ENCODE measurements at regions not wholly inside any gene's neighbourhood (a gene's known extent, or its start where the extent isn't known, plus 50 kb on each side); places are given as distances from the start of the nearest gene placed in this dataset.

GRCh38 chr4:123841447-123842121, 445.0 kb downstream of the SPRY1 start:
- DNase-seq (ENCODE audit: low spot score) = no peak

GRCh38 chr4:123843137-123843536, 446.5 kb downstream of the SPRY1 start:
- DNase-seq (ENCODE audit: low spot score) = no peak

- DNase-seq (ENCODE audit: low spot score) = no peak
Observed at GRCh38 chr4:123844374-123844773, 447.8 kb downstream of the SPRY1 start.

GRCh38 chr4:123846092-123846491, 449.5 kb downstream of the SPRY1 start:
- no peak for DNase-seq (ENCODE audit: low spot score)

- DNase-seq (ENCODE audit: low spot score) = no peak
Observed at GRCh38 chr4:123846561-123846960, 450.0 kb downstream of the SPRY1 start.

- DNase-seq (ENCODE audit: low spot score) = no peak
Observed at GRCh38 chr4:123848606-123849005, 452.0 kb downstream of the SPRY1 start.

GRCh38 chr4:123849495-123849894, 452.9 kb downstream of the SPRY1 start:
- DNase-seq (ENCODE audit: low spot score) = no peak

- no peak for DNase-seq (ENCODE audit: low spot score)
Observed at GRCh38 chr4:123851521-123851920, 454.9 kb downstream of the SPRY1 start.

- no peak for DNase-seq (ENCODE audit: low spot score)
Observed at GRCh38 chr4:123853651-123854050, 457.1 kb downstream of the SPRY1 start.

GRCh38 chr4:123856689-123857545, 460.3 kb downstream of the SPRY1 start:
- peak; percentile 32 for DNase-seq (ENCODE audit: low spot score)

- no peak for DNase-seq (ENCODE audit: low spot score)
Observed at GRCh38 chr4:123858465-123858864, 461.9 kb downstream of the SPRY1 start.

- DNase-seq (ENCODE audit: low spot score) = no peak
Observed at GRCh38 chr4:123862812-123863211, 466.2 kb downstream of the SPRY1 start.

- DNase-seq (ENCODE audit: low spot score) = no peak
Observed at GRCh38 chr4:123866796-123867195, 470.2 kb downstream of the SPRY1 start.

GRCh38 chr4:123867910-123868587, 471.5 kb downstream of the SPRY1 start:
- no peak for DNase-seq (ENCODE audit: low spot score)

- no peak for DNase-seq (ENCODE audit: low spot score)
Observed at GRCh38 chr4:123869286-123870215, 473.0 kb downstream of the SPRY1 start.

- no peak for DNase-seq (ENCODE audit: low spot score)
Observed at GRCh38 chr4:123870216-123870876, 473.8 kb downstream of the SPRY1 start.

- no peak for DNase-seq (ENCODE audit: low spot score)
Observed at GRCh38 chr4:123871341-123871740, 474.7 kb downstream of the SPRY1 start.

- no peak for DNase-seq (ENCODE audit: low spot score)
Observed at GRCh38 chr4:123874063-123874462, 477.5 kb downstream of the SPRY1 start.

GRCh38 chr4:123876143-123876542, 479.5 kb downstream of the SPRY1 start:
- DNase-seq (ENCODE audit: low spot score) = no peak

GRCh38 chr4:123876671-123877101, 480.1 kb downstream of the SPRY1 start:
- peak; percentile 16 for DNase-seq (ENCODE audit: low spot score)

- DNase-seq (ENCODE audit: low spot score) = no peak
Observed at GRCh38 chr4:123877551-123877950, 481.0 kb downstream of the SPRY1 start.
